ENCODE measurements at regions not wholly inside any gene's neighbourhood (a gene's known extent, or its start where the extent isn't known, plus 50 kb on each side); places are given as distances from the start of the nearest gene placed in this dataset.

DNA sequence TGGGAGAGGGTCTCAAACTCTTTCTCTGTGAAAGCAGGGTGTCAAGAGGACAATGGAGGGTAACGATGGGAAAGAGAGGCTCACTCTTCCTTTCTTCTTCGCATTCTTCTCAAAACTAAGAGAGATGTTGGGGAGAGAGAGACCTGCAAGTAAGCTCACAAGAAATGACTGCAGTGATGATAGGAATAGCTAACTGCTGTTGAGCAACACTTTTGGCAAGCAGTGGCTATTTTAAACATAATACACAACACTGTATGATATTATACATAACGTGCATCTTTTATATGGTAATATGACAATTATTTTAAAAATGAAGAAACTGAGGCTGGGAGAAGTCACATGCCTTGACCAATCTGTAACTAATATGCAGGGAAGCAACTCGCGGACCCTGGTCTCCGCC, 247.5 kb downstream of the CMPK2 start:
- no peak for TF ChIP-seq ETV6 (CRISPR knock-in tag; IDR thresholded peaks at IDR 0.05)
- TF ChIP-seq, protein P1, sequence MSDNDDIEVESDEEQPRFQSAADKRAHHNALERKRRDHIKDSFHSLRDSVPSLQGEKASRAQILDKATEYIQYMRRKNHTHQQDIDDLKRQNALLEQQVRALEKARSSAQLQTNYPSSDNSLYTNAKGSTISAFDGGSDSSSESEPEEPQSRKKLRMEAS (CRISPR knock-in tag; IDR thresholded peaks at IDR 0.05) = no peak
- TF ChIP-seq, protein P2, sequence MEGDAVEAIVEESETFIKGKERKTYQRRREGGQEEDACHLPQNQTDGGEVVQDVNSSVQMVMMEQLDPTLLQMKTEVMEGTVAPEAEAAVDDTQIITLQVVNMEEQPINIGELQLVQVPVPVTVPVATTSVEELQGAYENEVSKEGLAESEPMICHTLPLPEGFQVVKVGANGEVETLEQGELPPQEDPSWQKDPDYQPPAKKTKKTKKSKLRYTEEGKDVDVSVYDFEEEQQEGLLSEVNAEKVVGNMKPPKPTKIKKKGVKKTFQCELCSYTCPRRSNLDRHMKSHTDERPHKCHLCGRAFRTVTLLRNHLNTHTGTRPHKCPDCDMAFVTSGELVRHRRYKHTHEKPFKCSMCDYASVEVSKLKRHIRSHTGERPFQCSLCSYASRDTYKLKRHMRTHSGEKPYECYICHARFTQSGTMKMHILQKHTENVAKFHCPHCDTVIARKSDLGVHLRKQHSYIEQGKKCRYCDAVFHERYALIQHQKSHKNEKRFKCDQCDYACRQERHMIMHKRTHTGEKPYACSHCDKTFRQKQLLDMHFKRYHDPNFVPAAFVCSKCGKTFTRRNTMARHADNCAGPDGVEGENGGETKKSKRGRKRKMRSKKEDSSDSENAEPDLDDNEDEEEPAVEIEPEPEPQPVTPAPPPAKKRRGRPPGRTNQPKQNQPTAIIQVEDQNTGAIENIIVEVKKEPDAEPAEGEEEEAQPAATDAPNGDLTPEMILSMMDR (IDR thresholded peaks at IDR 0.05) = no peak
- no peak for TF ChIP-seq NFYB (CRISPR knock-in tag; conservative IDR thresholded peaks at IDR 0.05; ENCODE audit: low read depth)

Measured in WTC11 (cell line).